Activated T-cell treated with anti-CD3 and anti-CD28 coated beads, Interleukin-2, amount 50 U/mL, for 4 hours (primary cell): ENCODE measurements at regions not wholly inside any gene's neighbourhood (a gene's known extent, or its start where the extent isn't known, plus 50 kb on each side); places are given as distances from the start of the nearest gene placed in this dataset.

ENCODE experiments used
- ATAC-seq, 2 donors: fragments of 200-7000 bp; cut with Tn5 transposase; one replicate each; pipeline ENCODE4 v1.10.0; 2021
- DNase-seq: peaks from one replicate; pipeline ENCODE4 v3.0.0-alpha.2; 2020
- H3K27me3 Mint-ChIP-seq: one replicate; pipeline ENCODE4 v1.8.0; 2021; ENCODE audit warnings: low read depth, mixed read lengths
- H3K36me3 Mint-ChIP-seq: one replicate; pipeline ENCODE4 v1.8.0; 2022; ENCODE audit warnings: mixed read lengths; ENCODE audit not compliant: insufficient read depth
- H3K4me1 Mint-ChIP-seq: one replicate; pipeline ENCODE4 v1.8.0; 2021; ENCODE audit warnings: low read depth, mixed read lengths
- H3K4me3 Mint-ChIP-seq: one replicate; pipeline ENCODE4 v1.8.0; 2021; ENCODE audit warnings: mild to moderate bottlenecking, moderate library complexity, mixed read lengths
- H3K9me3 Mint-ChIP-seq: one replicate; pipeline ENCODE4 v1.8.0; 2021; ENCODE audit warnings: mixed read lengths

DNA sequence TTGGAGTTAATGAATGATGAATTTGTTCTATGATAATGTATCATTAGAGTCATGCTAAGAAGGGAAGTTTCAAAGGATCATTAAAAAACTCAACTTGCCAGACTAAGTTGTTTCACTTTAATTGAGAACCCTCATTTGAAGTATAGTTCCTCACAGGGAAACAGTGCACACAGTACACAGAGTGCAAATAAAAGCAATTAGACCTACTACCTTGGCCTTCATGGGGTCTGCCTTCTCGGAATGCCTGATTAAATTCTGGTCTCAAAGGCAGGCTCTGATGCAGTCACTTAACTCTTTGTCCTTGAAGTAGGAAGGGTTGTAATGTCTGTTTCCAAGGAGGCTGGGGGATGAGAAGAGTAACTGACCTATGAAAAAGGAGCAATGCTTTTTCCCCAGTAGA, 457.3 kb downstream of the TBC1D32 start:
- Mint-ChIP-seq H3K4me3 (no peak overlapping the region), H3K27me3 (no peaks in the 10 kb centered on the region)
- no peak for ATAC-seq

DNA sequence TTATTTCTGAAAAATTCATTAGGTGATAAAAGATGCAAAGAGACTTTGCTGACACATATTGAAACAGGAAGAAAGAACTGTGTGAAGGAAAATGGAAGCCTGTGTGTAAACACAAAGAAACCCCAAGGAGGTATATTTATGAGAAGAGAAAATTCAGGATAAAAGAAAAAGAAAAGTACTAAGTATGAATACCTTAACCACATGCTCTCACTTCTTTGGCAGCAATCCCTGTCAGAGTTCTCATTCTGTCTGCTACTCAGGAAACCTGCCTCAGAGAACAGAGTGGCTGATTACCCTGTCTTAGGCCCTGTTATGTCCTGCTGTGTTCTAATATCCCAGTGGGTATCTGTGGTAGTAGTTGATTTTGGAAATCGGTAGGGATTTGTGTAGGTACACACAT, 457.9 kb downstream of the TBC1D32 start:
- Mint-ChIP-seq H3K27me3 (no peaks in the 10 kb centered on the region), H3K4me3 (no peak overlapping the region), H3K4me1 (no peaks in the 10 kb centered on the region), H3K36me3 (no peaks in the 10 kb centered on the region), H3K9me3 (no peaks in the 10 kb centered on the region)
- ATAC-seq (no peak), DNase-seq (no peak)

More for the DNA sequence above, 457.3 kb downstream of the TBC1D32 start:
- no peak for DNase-seq
- Mint-ChIP-seq H3K9me3 (no peaks in the 10 kb centered on the region), H3K4me1 (no peaks in the 10 kb centered on the region), H3K36me3 (no peaks in the 10 kb centered on the region)

DNA sequence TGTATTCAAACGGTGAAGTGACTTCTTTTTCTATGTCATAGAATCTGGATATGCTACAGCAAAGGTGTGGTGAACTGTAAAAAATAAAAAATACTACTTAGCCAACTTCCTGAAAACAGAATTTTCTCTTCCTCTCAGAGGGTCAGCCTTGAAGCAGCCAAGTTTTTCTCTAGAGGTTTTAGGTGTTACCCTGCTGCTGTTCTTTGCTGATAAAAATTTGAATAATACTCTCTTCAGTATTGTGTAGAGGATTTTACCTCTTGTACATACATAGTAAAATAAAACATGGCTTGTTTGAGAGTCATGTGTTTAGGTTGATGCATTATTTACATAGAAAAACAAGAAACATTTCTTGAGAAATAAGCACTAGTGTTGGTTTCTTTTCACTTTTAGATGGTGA, 458.4 kb downstream of the TBC1D32 start:
- no peaks in the 10 kb centered on the region for H3K4me1 Mint-ChIP-seq

DNA sequence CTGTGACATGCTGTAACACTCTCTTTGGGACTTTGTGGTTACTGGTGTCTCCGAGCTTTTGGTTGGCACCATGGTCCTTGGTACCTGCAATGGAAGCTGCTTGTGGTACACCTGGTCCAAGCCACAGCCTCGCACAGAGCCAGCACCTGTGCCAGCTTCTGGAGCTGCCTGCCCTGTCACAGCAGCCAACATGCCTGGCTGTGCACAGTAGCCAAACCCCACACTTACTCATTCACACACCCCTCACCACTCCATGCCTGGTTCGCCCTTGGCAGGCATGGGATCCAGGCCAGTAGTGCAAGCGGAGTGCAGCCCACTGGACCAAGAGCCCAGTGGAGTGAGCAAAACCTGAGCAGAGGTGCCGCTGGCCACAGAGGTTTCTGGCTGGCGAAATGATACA, 459.9 kb downstream of the TBC1D32 start:
- no peak for DNase-seq
- Mint-ChIP-seq H3K9me3 (no peaks in the 10 kb centered on the region), H3K4me1 (no peaks in the 10 kb centered on the region), H3K4me3 (no peak overlapping the region), H3K27me3 (no peaks in the 10 kb centered on the region), H3K36me3 (no peaks in the 10 kb centered on the region)
- ATAC-seq, result no peak

More for the DNA sequence above, 458.4 kb downstream of the TBC1D32 start:
- H3K27me3 Mint-ChIP-seq, result no peaks in the 10 kb centered on the region
- DNase-seq (no peak), ATAC-seq (no peak)
- H3K36me3 Mint-ChIP-seq, result no peaks in the 10 kb centered on the region
- H3K4me3 Mint-ChIP-seq, result no peak overlapping the region
- H3K9me3 Mint-ChIP-seq, result no peaks in the 10 kb centered on the region

DNA sequence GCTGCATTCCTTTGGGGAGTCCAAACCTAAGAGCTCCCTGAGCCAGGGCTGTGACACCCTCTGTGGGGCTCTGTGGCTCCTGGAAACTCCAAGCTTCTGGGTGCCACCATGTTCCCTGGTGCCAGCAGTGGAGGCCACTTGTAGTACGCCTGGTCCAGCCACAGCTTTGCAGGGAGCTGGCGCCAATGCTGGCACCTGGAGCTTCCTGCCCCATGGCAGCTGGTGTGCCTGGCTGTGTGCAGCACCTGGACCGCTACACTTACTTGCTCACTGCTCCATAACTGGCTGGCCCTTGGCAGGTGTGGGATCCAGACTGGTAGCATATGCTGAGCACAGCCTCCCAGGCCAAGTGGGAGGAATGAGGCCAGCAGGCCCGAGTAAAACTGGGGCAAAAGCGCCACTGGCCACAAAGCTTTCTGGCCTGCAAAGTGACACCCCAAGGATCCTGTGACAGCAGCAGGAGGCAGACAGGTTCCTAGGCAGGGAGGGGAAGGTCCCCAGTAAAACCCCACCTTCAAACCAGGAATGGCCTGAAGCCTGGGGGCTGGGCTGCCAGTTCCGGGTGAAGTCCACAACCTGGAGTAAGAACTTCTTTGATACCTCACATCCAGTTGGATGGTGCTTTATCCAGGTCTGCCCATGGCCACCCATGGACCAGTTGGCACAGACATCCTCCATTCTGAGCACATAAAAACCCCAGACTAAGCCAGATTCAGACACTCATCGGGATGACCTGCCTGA, 461.0 kb downstream of the TBC1D32 start:
- Mint-ChIP-seq H3K27me3 (no peaks in the 10 kb centered on the region), H3K9me3 (no peaks in the 10 kb centered on the region), H3K4me1 (no peaks in the 10 kb centered on the region), H3K4me3 (no peak overlapping the region), H3K36me3 (no peaks in the 10 kb centered on the region)
- DNase-seq (no peak), ATAC-seq (no peak)

DNA sequence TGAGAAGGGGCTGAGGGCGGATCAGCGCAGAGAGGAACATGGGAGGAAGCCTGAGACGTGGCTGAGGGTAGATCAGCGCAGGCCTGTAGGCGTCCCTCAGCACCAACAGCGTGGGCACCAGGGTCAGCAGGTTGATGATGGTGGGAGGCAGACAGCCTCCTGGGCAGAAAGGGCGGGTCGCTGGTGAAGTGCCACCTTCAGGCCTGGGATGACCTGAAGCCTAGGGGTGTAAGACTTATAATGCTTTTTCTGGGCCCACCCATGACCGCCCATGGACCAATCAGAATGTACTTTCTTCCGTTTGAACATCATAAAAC, 462.1 kb downstream of the TBC1D32 start:
- Mint-ChIP-seq H3K4me3 (no peak overlapping the region), H3K4me1 (no peaks in the 10 kb centered on the region), H3K36me3 (no peaks in the 10 kb centered on the region), H3K9me3 (no peaks in the 10 kb centered on the region), H3K27me3 (no peaks in the 10 kb centered on the region)
- no peak for DNase-seq
- no peak for ATAC-seq

DNA sequence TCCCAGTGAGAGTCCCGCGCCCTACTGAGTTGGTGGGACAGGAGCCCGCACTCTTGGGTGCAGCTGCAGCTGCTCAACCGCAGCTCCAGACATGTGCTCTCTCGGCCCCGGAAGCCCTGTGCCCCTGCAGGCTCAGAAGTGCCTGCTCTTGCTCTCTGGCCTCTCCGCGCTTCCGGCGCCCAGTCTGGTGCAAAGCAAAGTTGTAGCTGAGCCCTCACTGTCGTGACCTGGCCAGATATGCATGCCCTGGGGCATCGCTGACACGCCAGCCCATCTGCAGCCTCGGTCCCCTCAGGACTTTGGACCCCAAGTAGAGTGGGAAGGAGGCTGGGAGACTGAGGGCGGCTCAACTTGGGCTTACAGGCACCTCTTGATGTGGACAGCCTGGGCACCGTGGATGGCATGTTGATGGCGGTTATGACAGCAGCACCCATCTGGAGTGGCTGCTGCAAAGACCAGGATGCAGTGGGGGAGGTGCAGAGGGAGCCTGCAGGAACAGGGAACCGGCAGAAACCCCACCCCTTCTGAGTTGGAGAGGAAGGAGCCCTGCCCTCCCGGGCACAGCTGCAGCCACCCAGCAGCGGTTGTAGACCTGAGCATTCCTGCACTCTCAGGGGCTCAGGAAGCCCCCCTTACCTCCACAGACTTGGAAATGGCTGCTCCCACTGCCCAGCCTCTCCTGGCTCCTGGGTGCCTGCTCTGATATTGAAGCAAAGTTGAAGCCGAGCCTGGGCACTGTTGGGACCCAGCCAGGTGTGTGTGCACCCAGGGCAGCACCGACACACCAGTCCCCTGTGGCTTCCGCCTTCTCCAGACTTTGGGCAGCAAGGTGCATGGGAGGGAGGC, 462.6 kb downstream of the TBC1D32 start:
- DNase-seq (no peak), ATAC-seq (no peak)
- Mint-ChIP-seq H3K27me3 (no peaks in the 10 kb centered on the region), H3K4me3 (no peak overlapping the region), H3K36me3 (no peaks in the 10 kb centered on the region), H3K4me1 (no peaks in the 10 kb centered on the region), H3K9me3 (no peaks in the 10 kb centered on the region)

DNA sequence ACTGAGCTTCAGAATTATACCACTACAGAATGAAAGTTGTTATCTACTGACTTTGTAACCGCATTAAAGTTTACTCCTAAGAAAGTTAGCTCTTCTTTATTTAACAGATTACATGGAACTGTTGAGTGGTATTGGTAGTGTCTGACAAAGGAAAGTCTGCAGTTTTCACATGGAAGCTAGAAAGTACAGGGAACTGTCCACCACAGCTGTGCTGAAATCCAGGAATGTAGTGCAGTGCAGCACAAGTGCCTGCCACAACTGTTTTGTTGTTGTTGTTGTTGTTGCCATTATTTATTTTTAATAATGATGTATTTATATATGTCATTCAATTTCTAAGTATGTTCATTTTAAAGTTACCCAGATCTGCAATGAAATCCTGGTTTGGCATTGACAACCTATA, 464.9 kb downstream of the TBC1D32 start:
- Mint-ChIP-seq H3K4me1 (no peaks in the 10 kb centered on the region), H3K27me3 (no peaks in the 10 kb centered on the region)

DNA sequence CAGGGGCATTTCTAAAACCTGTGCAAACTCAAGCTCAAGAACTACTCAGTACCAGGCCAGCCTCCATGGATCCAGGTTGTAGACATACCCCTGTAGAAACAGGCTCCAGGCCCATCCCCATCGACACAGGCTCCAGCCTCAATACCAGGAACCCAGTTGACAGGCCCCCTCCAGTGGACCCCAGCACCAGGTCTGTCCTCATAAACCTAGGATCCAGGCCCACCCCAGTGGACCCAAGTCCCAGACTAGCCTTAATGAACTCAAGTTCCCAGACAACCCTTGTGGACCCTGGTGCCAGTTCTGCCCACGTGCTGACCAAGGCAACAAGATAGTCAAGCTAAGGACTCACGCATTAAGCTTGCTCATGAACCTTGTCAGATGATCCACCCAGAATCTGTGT, 476.9 kb downstream of the TBC1D32 start:
- H3K9me3 Mint-ChIP-seq, result no peaks in the 10 kb centered on the region
- no peaks in the 10 kb centered on the region for H3K4me1 Mint-ChIP-seq
- ATAC-seq (no peak), DNase-seq (no peak)
- no peaks in the 10 kb centered on the region for H3K36me3 Mint-ChIP-seq
- no peaks in the 10 kb centered on the region for H3K27me3 Mint-ChIP-seq
- no peak overlapping the region for H3K4me3 Mint-ChIP-seq

More for the DNA sequence above, 464.9 kb downstream of the TBC1D32 start:
- H3K36me3 Mint-ChIP-seq, result no peaks in the 10 kb centered on the region
- H3K9me3 Mint-ChIP-seq, result peaks cover 3% of the 10 kb centered on the region
- ATAC-seq (no peak), DNase-seq (no peak)
- H3K4me3 Mint-ChIP-seq, result no peak overlapping the region

DNA sequence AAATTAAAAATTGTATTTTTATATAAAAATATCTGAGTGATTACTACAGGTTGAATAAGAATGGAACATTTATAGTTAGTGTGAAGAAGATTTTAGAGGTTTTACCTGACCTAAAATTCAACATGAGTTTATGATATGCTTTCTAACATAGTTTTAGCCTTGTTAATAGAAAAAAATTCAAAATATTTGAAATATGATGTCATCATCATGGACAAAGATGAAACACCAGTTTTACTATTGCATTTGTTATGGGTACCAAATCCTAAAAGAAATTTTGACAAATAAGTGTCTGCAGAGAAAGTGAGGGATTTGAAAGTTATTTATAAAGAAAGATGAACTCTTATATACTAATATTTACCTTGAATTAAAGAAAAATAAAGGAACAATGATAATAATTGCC, 479.7 kb downstream of the TBC1D32 start:
- H3K4me3 Mint-ChIP-seq, result no peak overlapping the region
- H3K9me3 Mint-ChIP-seq, result no peaks in the 10 kb centered on the region
- H3K4me1 Mint-ChIP-seq, result no peaks in the 10 kb centered on the region
- DNase-seq, result no peak
- H3K36me3 Mint-ChIP-seq, result no peaks in the 10 kb centered on the region
- no peak for ATAC-seq
- H3K27me3 Mint-ChIP-seq, result no peaks in the 10 kb centered on the region

DNA sequence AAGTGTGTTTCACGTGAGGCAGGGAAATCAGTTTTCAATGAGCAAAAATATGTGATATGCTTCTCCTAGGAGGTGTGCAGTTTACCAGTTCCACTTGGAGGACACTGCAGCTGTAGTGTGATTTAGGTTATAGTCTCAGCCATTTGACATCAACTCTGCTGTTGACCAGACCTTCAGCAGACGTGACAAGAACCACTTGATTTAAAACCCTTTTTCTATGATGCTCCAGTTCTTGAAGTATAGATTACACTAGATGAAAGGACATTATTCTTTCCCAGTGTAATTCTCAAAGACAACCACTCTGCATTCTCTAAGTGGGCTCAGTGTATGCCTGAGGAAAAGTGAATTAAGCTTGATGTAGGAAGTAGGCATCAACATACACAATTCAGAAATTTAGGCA, 480.8 kb downstream of the TBC1D32 start:
- DNase-seq (no peak), ATAC-seq (no peak)
- Mint-ChIP-seq H3K4me3 (no peak overlapping the region), H3K9me3 (no peaks in the 10 kb centered on the region), H3K36me3 (no peaks in the 10 kb centered on the region), H3K27me3 (no peaks in the 10 kb centered on the region), H3K4me1 (no peaks in the 10 kb centered on the region)

DNA sequence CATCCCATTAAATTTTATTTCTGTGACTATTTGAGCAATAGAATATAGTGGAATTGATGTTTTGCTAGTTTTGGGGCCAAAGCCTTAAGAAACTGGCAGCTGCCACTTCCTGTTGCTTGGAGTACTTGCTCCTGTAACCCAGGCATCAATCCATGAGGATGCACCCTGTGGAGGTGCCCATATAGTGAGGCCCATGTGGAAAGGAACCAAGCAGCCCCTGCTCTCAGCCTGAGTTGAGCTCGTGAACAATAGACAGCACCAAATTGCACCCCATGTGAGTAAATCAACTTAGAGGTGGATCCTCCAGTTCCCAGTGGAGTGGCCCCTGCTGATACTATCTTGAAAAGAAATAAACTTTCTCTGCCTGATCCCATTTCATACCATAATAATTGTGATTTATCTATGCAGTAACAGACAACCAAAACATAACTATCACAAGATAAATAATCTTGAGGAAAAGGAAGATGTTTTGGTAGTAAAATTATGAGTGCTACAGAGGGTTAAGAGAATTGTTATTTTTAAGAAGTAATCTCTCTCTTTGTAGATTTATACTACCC, 481.9 kb downstream of the TBC1D32 start:
- DNase-seq (no peak), ATAC-seq (no peak)
- Mint-ChIP-seq H3K27me3 (no peaks in the 10 kb centered on the region), H3K4me3 (no peak overlapping the region), H3K4me1 (no peaks in the 10 kb centered on the region), H3K9me3 (no peaks in the 10 kb centered on the region), H3K36me3 (no peaks in the 10 kb centered on the region)

DNA sequence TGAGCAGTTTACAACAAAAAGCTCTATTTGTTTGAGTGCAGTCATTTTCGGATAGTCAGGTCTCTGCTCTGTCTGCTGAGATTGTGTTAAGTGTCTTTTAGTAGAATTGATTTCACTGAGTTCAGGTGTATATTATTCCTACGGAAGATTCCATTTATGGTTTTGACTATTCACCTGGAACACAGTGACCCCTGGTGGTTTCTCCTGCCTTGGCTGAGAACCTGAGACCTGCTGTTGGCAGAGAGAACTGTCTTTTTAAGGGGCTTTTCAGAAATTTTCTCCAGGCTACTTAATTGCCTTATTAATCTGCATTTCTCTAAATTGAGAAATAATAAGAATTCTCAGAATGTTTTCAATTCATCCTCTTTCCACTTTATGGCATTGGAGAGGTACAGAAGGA, 508.0 kb downstream of the TBC1D32 start:
- H3K9me3 Mint-ChIP-seq, result no peaks in the 10 kb centered on the region
- DNase-seq (no peak), ATAC-seq (no peak)
- H3K4me3 Mint-ChIP-seq, result no peak overlapping the region
- H3K36me3 Mint-ChIP-seq, result no peaks in the 10 kb centered on the region
- H3K4me1 Mint-ChIP-seq, result no peaks in the 10 kb centered on the region
- peaks cover 2% of the 10 kb centered on the region for H3K27me3 Mint-ChIP-seq

DNA sequence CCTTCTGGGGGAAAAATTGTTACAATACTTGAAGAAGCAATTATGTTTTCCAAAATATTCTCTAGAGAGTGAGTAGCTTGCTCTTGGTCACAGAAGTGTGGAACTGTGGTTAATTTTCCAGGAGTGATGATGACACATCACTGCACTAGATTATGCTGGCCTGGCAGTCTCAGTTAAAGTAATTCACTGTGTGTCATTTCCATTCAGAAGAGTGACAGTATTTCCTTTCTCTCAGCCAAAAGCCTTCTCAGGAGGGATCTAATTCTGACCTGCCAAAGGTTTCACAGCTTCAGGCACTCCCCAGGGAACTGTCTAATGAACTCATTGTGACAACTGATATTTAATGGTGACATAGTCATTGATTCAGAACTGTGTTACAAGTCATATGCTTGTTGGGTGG, 517.5 kb downstream of the TBC1D32 start:
- Mint-ChIP-seq H3K27me3 (no peaks in the 10 kb centered on the region), H3K36me3 (no peaks in the 10 kb centered on the region), H3K9me3 (peaks cover 10% of the 10 kb centered on the region), H3K4me3 (no peak overlapping the region), H3K4me1 (no peaks in the 10 kb centered on the region)
- no peak for ATAC-seq
- no peak for DNase-seq

DNA sequence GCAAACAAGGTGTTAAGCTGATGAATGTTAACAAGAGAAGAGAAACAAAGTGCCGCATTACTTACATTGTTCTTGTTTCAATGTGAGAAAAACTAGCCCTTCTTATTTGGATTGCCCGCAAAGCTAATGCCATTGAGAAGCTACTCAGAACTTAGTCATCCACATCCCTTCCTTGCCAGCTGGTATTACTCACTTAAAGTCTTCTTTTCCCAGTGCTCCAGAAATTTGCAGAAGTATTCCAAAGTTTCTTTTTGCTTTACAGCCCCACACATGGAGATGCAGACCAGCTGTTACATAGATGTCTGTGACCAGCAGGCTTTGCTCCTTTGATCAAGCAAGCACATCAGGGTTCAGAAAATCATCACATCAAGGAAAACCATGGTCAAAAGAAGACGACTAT, 529.0 kb downstream of the TBC1D32 start:
- Mint-ChIP-seq H3K27me3 (no peaks in the 10 kb centered on the region), H3K4me3 (no peak overlapping the region), H3K4me1 (no peaks in the 10 kb centered on the region), H3K36me3 (no peaks in the 10 kb centered on the region), H3K9me3 (peaks cover 8% of the 10 kb centered on the region)
- DNase-seq (no peak), ATAC-seq (no peak)
